ENCODE measurements at regions not wholly inside any gene's neighbourhood (a gene's known extent, or its start where the extent isn't known, plus 50 kb on each side); places are given as distances from the start of the nearest gene placed in this dataset.

DNA sequence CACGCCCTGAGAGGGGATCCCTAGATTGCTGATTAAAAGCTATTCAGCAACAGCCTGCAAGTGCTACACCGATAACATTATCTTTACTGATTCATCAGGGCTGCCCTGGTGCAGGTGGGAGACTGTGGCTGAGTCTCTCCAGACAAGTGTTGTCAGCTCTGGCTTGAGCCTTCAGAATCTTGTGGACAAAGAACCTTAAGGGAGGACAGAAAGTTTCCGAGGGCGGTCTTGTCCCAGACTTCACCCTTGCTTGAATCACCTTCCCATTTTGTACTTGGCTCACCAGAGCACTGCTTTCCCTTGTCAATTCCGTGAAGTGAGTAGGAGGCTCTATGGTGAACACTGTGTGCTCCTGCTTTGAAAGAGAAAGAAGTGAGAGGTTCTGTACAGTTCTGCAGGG lies 88.6 kb upstream of the PCSK2 start:
- no peak overlapping the region for H3K27ac Mint-ChIP-seq
- no peak for ATAC-seq (ENCODE audit: low read depth)
- no peaks in the 10 kb centered on the region for H3K36me3 Mint-ChIP-seq (ENCODE audit: low read depth)
- intact Hi-C loops (cut with micrococcal nuclease), result no loop called here
- no peak for DNase-seq
- no peak for TF ChIP-seq CTCF (IDR thresholded peaks at IDR 0.05)
- H3K27me3 Mint-ChIP-seq, result no peaks in the 10 kb centered on the region
- peaks cover 3% of the 10 kb centered on the region for H3K9me3 Mint-ChIP-seq
- CTCF ChIA-PET, result no interaction called here
- no peak overlapping the region for H3K4me3 Mint-ChIP-seq
- no peaks in the 10 kb centered on the region for H3K4me1 Mint-ChIP-seq
- POLR2A ChIA-PET, result no interaction called here

- H3K9me3 Mint-ChIP-seq, result peaks cover 3% of the 10 kb centered on the region
- no peaks in the 10 kb centered on the region for H3K4me1 Mint-ChIP-seq
- DNase-seq (no peak), ATAC-seq (ENCODE audit: low read depth) (no peak)
- no peak for TF ChIP-seq CTCF (IDR thresholded peaks at IDR 0.05)
- ChIA-PET CTCF (no interaction called here), POLR2A (no interaction called here)
- H3K36me3 Mint-ChIP-seq (ENCODE audit: low read depth), result no peaks in the 10 kb centered on the region
- no peak overlapping the region for H3K27ac Mint-ChIP-seq
- H3K4me3 Mint-ChIP-seq, result no peak overlapping the region
- no peaks in the 10 kb centered on the region for H3K27me3 Mint-ChIP-seq
- intact Hi-C loops (cut with micrococcal nuclease), result no loop called here
These were observed 85.9 kb upstream of the PCSK2 start for GRCh38 chr20:17140894-17141293.

DNA sequence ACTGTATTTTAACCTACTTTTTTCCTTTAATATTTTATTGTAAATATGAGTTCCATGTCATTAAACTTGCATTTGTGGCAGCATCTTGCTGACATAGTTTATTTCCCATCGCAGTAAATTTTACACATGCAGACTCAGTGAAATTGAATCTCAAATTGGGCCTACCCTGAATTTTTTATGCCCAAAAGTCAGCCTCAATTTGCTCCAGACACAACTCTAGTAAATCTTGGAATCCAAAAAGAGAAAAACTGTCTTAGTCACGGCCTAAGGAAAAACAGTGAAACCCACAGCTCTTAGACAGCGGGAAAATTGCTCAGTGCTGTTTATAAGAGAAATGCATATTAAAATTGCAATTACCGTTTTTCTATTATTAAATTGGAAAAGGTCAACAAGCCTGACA lies 85.3 kb upstream of the PCSK2 start:
- ATAC-seq (ENCODE audit: low read depth) (no peak), DNase-seq (no peak)
- CTCF ChIA-PET, result no interaction called here
- TF ChIP-seq CTCF (IDR thresholded peaks at IDR 0.05), result no peak
- Mint-ChIP-seq H3K9me3 (peaks cover 3% of the 10 kb centered on the region), H3K4me3 (no peak overlapping the region), H3K36me3 (ENCODE audit: low read depth) (no peaks in the 10 kb centered on the region), H3K4me1 (no peaks in the 10 kb centered on the region), H3K27me3 (no peaks in the 10 kb centered on the region), H3K27ac (no peak overlapping the region)
- POLR2A ChIA-PET, result no interaction called here
- intact Hi-C loops (cut with micrococcal nuclease), result no loop called here

DNA sequence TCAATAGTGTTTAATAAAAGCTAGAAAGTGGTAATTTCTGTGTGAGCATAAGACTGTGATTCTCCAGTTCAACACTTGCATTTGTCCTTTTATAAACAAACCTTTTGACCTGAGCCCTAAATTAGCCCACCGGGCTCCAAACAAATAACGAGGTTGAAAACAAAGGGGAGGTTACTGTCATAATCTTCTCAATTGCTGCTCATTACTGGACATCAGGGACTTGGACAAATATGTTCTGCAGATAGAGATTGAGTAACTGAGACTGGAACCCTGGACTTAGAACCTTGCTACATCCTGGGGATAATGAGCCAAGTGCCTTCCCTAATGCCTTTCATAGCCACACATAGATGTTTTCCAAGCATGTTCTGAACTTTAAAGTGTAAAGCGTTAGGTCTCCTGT lies 84.2 kb upstream of the PCSK2 start:
- peaks cover 3% of the 10 kb centered on the region for H3K9me3 Mint-ChIP-seq
- POLR2A ChIA-PET, result no interaction called here
- CTCF ChIA-PET, result no interaction called here
- no peak for TF ChIP-seq CTCF (IDR thresholded peaks at IDR 0.05)
- ATAC-seq (ENCODE audit: low read depth), result no peak
- DNase-seq, result no peak
- H3K27me3 Mint-ChIP-seq, result no peaks in the 10 kb centered on the region
- no peak overlapping the region for H3K4me3 Mint-ChIP-seq
- no peak overlapping the region for H3K27ac Mint-ChIP-seq
- no peaks in the 10 kb centered on the region for H3K36me3 Mint-ChIP-seq (ENCODE audit: low read depth)
- intact Hi-C loops (cut with micrococcal nuclease), result no loop called here
- no peaks in the 10 kb centered on the region for H3K4me1 Mint-ChIP-seq

GRCh38 chr20:17150858-17151257 lies 76.0 kb upstream of the PCSK2 start:
- ATAC-seq (ENCODE audit: low read depth) (no peak), DNase-seq (no peak)
- no peaks in the 10 kb centered on the region for H3K36me3 Mint-ChIP-seq (ENCODE audit: low read depth)
- intact Hi-C loops (cut with micrococcal nuclease), result no loop called here
- no peaks in the 10 kb centered on the region for H3K27me3 Mint-ChIP-seq
- no peak overlapping the region for H3K27ac Mint-ChIP-seq
- peaks cover 2% of the 10 kb centered on the region for H3K9me3 Mint-ChIP-seq
- POLR2A ChIA-PET, result no interaction called here
- H3K4me1 Mint-ChIP-seq, result no peaks in the 10 kb centered on the region
- H3K4me3 Mint-ChIP-seq, result no peak overlapping the region
- TF ChIP-seq CTCF (IDR thresholded peaks at IDR 0.05), result no peak
- CTCF ChIA-PET, result no interaction called here

Measured in activated B cell treated with CpG ODN at 0.5 μM for 24 hours (primary cell).